Mesendoderm (in vitro differentiated cells): ENCODE measurements at regions not wholly inside any gene's neighbourhood (a gene's known extent, or its start where the extent isn't known, plus 50 kb on each side); places are given as distances from the start of the nearest gene placed in this dataset.

Experiments
- DNase-seq: peaks from one replicate; pipeline ENCODE4 v3.0.0; 2013
- H2AK5ac ChIP-seq: 2 replicates; pipeline ENCODE4 v1.6.1; 2013; ENCODE audit warnings: low read length, inconsistent platforms
- H2BK120ac ChIP-seq: 2 replicates; pipeline ENCODE4 v1.6.1; 2013; ENCODE audit warnings: low read depth, mild to moderate bottlenecking, low read length, moderate library complexity, mixed read lengths
- H2BK15ac ChIP-seq: replicated peaks from 2 replicates; pipeline ENCODE4 v1.6.1; 2013; ENCODE audit warnings: low read depth, mild to moderate bottlenecking, moderate library complexity
- H2BK5ac ChIP-seq: 2 replicates; pipeline ENCODE4 v1.6.1; 2013; ENCODE audit warnings: low read length, inconsistent platforms
- H3K18ac ChIP-seq: 2 replicates; pipeline ENCODE4 v1.6.1; 2013; ENCODE audit warnings: mild to moderate bottlenecking, low read length, mixed read lengths
- H3K23ac ChIP-seq: one replicate; pipeline ENCODE4 v1.6.1; 2013; ENCODE audit warnings: low read length
- H3K27ac ChIP-seq: 2 replicates; pipeline ENCODE4 v1.5.1; 2013; ENCODE audit warnings: low read depth, mild to moderate bottlenecking, inconsistent platforms, low read length, moderate library complexity
- H3K27me3 ChIP-seq: 2 replicates; pipeline ENCODE4 v1.6.1; 2013; ENCODE audit warnings: low read length, control low read depth, mild to moderate bottlenecking, inconsistent platforms; ENCODE audit not compliant: insufficient read depth, poor library complexity
- H3K36me3 ChIP-seq: 2 replicates; pipeline ENCODE4 v1.6.1; 2013; ENCODE audit warnings: low read length, inconsistent platforms; ENCODE audit not compliant: control insufficient read depth, insufficient read depth
- H3K4ac ChIP-seq: one replicate; pipeline ENCODE4 v1.6.1; 2013; ENCODE audit warnings: low read depth, mild to moderate bottlenecking, low read length, moderate library complexity
- H3K4me1 ChIP-seq: 2 replicates; pipeline ENCODE4 v1.6.1; 2013; ENCODE audit warnings: low read depth, low read length, inconsistent platforms; ENCODE audit not compliant: control insufficient read depth
- H3K4me2 ChIP-seq: 2 replicates; pipeline ENCODE4 v1.6.1; 2013; ENCODE audit warnings: low read length
- H3K4me3 ChIP-seq: 2 replicates; pipeline ENCODE4 v1.5.1; 2013; ENCODE audit warnings: mild to moderate bottlenecking, low read length
- H3K56ac ChIP-seq: one replicate; pipeline ENCODE4 v1.6.1; 2013; ENCODE audit warnings: low read length
- H3K79me1 ChIP-seq: 2 replicates; pipeline ENCODE4 v1.6.1; 2013; ENCODE audit warnings: low read length, inconsistent platforms
- H3K79me2 ChIP-seq: 2 replicates; pipeline ENCODE4 v1.6.1; 2013; ENCODE audit warnings: mild to moderate bottlenecking, low read length; ENCODE audit not compliant: control insufficient read depth, insufficient read depth
- H3K9ac ChIP-seq: 2 replicates; pipeline ENCODE4 v1.6.1; 2013; ENCODE audit warnings: low read length, inconsistent platforms
- H4K5ac ChIP-seq: one replicate; pipeline ENCODE4 v1.6.1; 2013; ENCODE audit warnings: low read length
- H4K8ac ChIP-seq: one replicate; pipeline ENCODE4 v1.6.1; 2013; ENCODE audit warnings: low read depth, mild to moderate bottlenecking, control low read depth, low read length, moderate library complexity
- WGBS: extraction: QIAGEN DNeasy Blood & Tissue Kit; methylation state at CpG from one replicate; pipeline ENCODE4 v1.1.7; 2013; ENCODE audit warnings: low lambda C conversion rate, missing lambda C conversion rate; ENCODE audit not compliant: insufficient coverage; ENCODE audit errors: extremely low coverage; 5-methylcytosine and 5-hydroxymethylcytosine counted together

GRCh38 chr1:168933141-168933805 is 173.2 kb upstream of the ATP1B1 start:
- Histone ChIP-seq H3K4me3 (no peak overlapping the region), H3K23ac (no peak overlapping the region), H3K4me2 (no peak overlapping the region), H3K79me1 (no peaks in the 10 kb centered on the region), H2BK15ac (no peak overlapping the region), H2AK5ac (no peak overlapping the region), H4K5ac (no peak overlapping the region), H3K79me2 (no peaks in the 10 kb centered on the region), H2BK120ac (no peak overlapping the region), H3K4me1 (no peaks in the 10 kb centered on the region), H3K56ac (no peak overlapping the region), H3K9ac (no peak overlapping the region), H3K27me3 (no peaks in the 10 kb centered on the region), H3K36me3 (no peaks in the 10 kb centered on the region), H3K18ac (no peak overlapping the region), H2BK5ac (no peak overlapping the region), H3K27ac (no peak overlapping the region), H3K4ac (no peak overlapping the region), H4K8ac (no peak overlapping the region)
- WGBS = no CpG with 5 or more reads among the region's 4 CpGs
- no peak for DNase-seq

- WGBS = no CpG with 5 or more reads among the region's 3 CpGs
- Histone ChIP-seq H3K4me3 (no peak overlapping the region), H4K5ac (no peak overlapping the region), H2AK5ac (no peak overlapping the region), H3K36me3 (no peaks in the 10 kb centered on the region), H3K79me2 (no peaks in the 10 kb centered on the region), H3K18ac (no peak overlapping the region), H3K4ac (no peak overlapping the region), H3K79me1 (no peaks in the 10 kb centered on the region), H2BK120ac (no peak overlapping the region), H3K9ac (no peak overlapping the region), H2BK15ac (no peak overlapping the region), H2BK5ac (no peak overlapping the region), H3K4me1 (peaks cover 3% of the 10 kb centered on the region), H3K27me3 (no peaks in the 10 kb centered on the region), H3K56ac (no peak overlapping the region), H3K4me2 (no peak overlapping the region), H4K8ac (no peak overlapping the region), H3K27ac (no peak overlapping the region), H3K23ac (no peak overlapping the region)
- no peak for DNase-seq
These were observed 167.2 kb upstream of the ATP1B1 start for GRCh38 chr1:168939110-168939946.

GRCh38 chr1:168939947-168940223 is 166.6 kb upstream of the ATP1B1 start:
- H3K18ac ChIP-seq = no peak overlapping the region
- no peaks in the 10 kb centered on the region for H3K36me3 ChIP-seq
- no peak overlapping the region for H3K4ac ChIP-seq
- no peak overlapping the region for H3K56ac ChIP-seq
- no peak overlapping the region for H4K5ac ChIP-seq
- H3K4me1 ChIP-seq = peaks cover 3% of the 10 kb centered on the region
- H2BK120ac ChIP-seq = no peak overlapping the region
- no peak overlapping the region for H3K9ac ChIP-seq
- no peaks in the 10 kb centered on the region for H3K79me1 ChIP-seq
- H3K79me2 ChIP-seq = no peaks in the 10 kb centered on the region
- H3K27me3 ChIP-seq = no peaks in the 10 kb centered on the region
- DNase-seq = no peak
- no peak overlapping the region for H3K23ac ChIP-seq
- no peak overlapping the region for H2BK5ac ChIP-seq
- no peak overlapping the region for H3K27ac ChIP-seq
- no peak overlapping the region for H3K4me3 ChIP-seq
- no peak overlapping the region for H2BK15ac ChIP-seq
- no peak overlapping the region for H2AK5ac ChIP-seq
- H4K8ac ChIP-seq = no peak overlapping the region
- no peak overlapping the region for H3K4me2 ChIP-seq

- H2BK120ac ChIP-seq = no peak overlapping the region
- no peak overlapping the region for H2BK15ac ChIP-seq
- H3K79me1 ChIP-seq = no peaks in the 10 kb centered on the region
- H3K56ac ChIP-seq = no peak overlapping the region
- no peaks in the 10 kb centered on the region for H3K27me3 ChIP-seq
- H3K23ac ChIP-seq = no peak overlapping the region
- no peak overlapping the region for H4K5ac ChIP-seq
- H3K36me3 ChIP-seq = no peaks in the 10 kb centered on the region
- no peak overlapping the region for H4K8ac ChIP-seq
- no peak overlapping the region for H3K4me2 ChIP-seq
- no peaks in the 10 kb centered on the region for H3K79me2 ChIP-seq
- no peak overlapping the region for H2AK5ac ChIP-seq
- DNase-seq = no peak
- H3K4me1 ChIP-seq = peaks cover 3% of the 10 kb centered on the region
- no peak overlapping the region for H3K18ac ChIP-seq
- no peak overlapping the region for H3K27ac ChIP-seq
- no peak overlapping the region for H2BK5ac ChIP-seq
- no peak overlapping the region for H3K9ac ChIP-seq
- H3K4me3 ChIP-seq = no peak overlapping the region
- no peak overlapping the region for H3K4ac ChIP-seq
These were observed 164.8 kb upstream of the ATP1B1 start for GRCh38 chr1:168941640-168942039.

- H2BK120ac ChIP-seq = no peak overlapping the region
- no peak overlapping the region for H3K4ac ChIP-seq
- no peak overlapping the region for H2BK5ac ChIP-seq
- no peak overlapping the region for H2AK5ac ChIP-seq
- no peak overlapping the region for H3K4me2 ChIP-seq
- no peak for DNase-seq
- no CpG with 5 or more reads among the region's 2 CpGs for WGBS
- H3K36me3 ChIP-seq = no peaks in the 10 kb centered on the region
- H3K18ac ChIP-seq = no peak overlapping the region
- no peak overlapping the region for H3K4me3 ChIP-seq
- H3K56ac ChIP-seq = no peak overlapping the region
- H3K23ac ChIP-seq = no peak overlapping the region
- no peak overlapping the region for H2BK15ac ChIP-seq
- no peak overlapping the region for H4K5ac ChIP-seq
- no peaks in the 10 kb centered on the region for H3K79me2 ChIP-seq
- no peak overlapping the region for H3K9ac ChIP-seq
- no peaks in the 10 kb centered on the region for H3K79me1 ChIP-seq
- H4K8ac ChIP-seq = no peak overlapping the region
- H3K4me1 ChIP-seq = peaks cover 3% of the 10 kb centered on the region
- H3K27me3 ChIP-seq = no peaks in the 10 kb centered on the region
- H3K27ac ChIP-seq = no peak overlapping the region
These were observed 164.3 kb upstream of the ATP1B1 start for GRCh38 chr1:168942165-168942564.

- peaks cover 3% of the 10 kb centered on the region for H3K4me1 ChIP-seq
- H3K4ac ChIP-seq = no peak overlapping the region
- no peaks in the 10 kb centered on the region for H3K79me2 ChIP-seq
- no peak overlapping the region for H3K4me3 ChIP-seq
- H4K8ac ChIP-seq = no peak overlapping the region
- no peak overlapping the region for H4K5ac ChIP-seq
- no peak overlapping the region for H3K56ac ChIP-seq
- H3K79me1 ChIP-seq = no peaks in the 10 kb centered on the region
- no peak overlapping the region for H3K18ac ChIP-seq
- no peak overlapping the region for H2BK5ac ChIP-seq
- H3K27me3 ChIP-seq = no peaks in the 10 kb centered on the region
- no peak overlapping the region for H2AK5ac ChIP-seq
- H3K4me2 ChIP-seq = no peak overlapping the region
- DNase-seq = no peak
- H3K36me3 ChIP-seq = no peaks in the 10 kb centered on the region
- H3K27ac ChIP-seq = no peak overlapping the region
- H2BK15ac ChIP-seq = no peak overlapping the region
- WGBS = no CpG with 5 or more reads among the region's 3 CpGs
- no peak overlapping the region for H2BK120ac ChIP-seq
- H3K9ac ChIP-seq = no peak overlapping the region
- H3K23ac ChIP-seq = no peak overlapping the region
These were observed 160.6 kb upstream of the ATP1B1 start for GRCh38 chr1:168945870-168946269.
